ENCODE measurements at regions not wholly inside any gene's neighbourhood (a gene's known extent, or its start where the extent isn't known, plus 50 kb on each side); places are given as distances from the start of the nearest gene placed in this dataset.
"Not testable (repeated sequence)": the region's sequence is repeated elsewhere in the genome, so short reads cannot be mapped to it uniquely, and the experiment has no call there.

- no peak overlapping the region for H2AFZ ChIP-seq (ENCODE audit: low read length)
- no peaks in the 10 kb centered on the region for H3K9me3 ChIP-seq (ENCODE audit: low read length)
- H3K9me2 ChIP-seq (ENCODE audit: insufficient read depth, low read length), result no peaks in the 10 kb centered on the region
- H3K27ac ChIP-seq (ENCODE audit: low read depth, low read length, poor library complexity, severe bottlenecking), result no peak overlapping the region
- intact Hi-C loops (cut with micrococcal nuclease; ENCODE audit: unreplicated experiment), result no loop called here
- H3K4me1 ChIP-seq (ENCODE audit: insufficient read depth, low read length, poor library complexity, severe bottlenecking), result no peaks in the 10 kb centered on the region
- ChIA-PET CTCF (ENCODE audit: unreplicated experiment) (no interaction called here), POLR2A (interaction anchor here (1.0 kb wide), 1 partner anchor 42 kb away, joined by 3 read pairs; no protein-coding TSS in a partner anchor)
- H3K4me2 ChIP-seq (ENCODE audit: low read length), result no peak overlapping the region
- BruUV-seq (replicated peaks), result no TSS peak
- no peaks in the 10 kb centered on the region for H3K79me2 ChIP-seq (ENCODE audit: insufficient read depth, low read depth, low read length)
- DNase-seq (ENCODE audit: low spot score), result no peak
- no peaks in the 10 kb centered on the region for H4K20me1 ChIP-seq (ENCODE audit: insufficient read depth, low read length)
- no peak overlapping the region for H3K4me3 ChIP-seq (ENCODE audit: low read depth, low read length, poor library complexity, severe bottlenecking)
- TF ChIP-seq EZH2phosphoT487 (IDR thresholded peaks at IDR 0.05; ENCODE audit: borderline replicate concordance, low read depth, low read length) (no peak), CTCF (conservative IDR thresholded peaks at IDR 0.05; ENCODE audit: low read length) (no peak)
- no peaks in the 10 kb centered on the region for H3K36me3 ChIP-seq (ENCODE audit: insufficient read depth, low read length)
Measured at GRCh38 chr7:13109201-13109600, 421.8 kb downstream of the ARL4A start.

- no peaks in the 10 kb centered on the region for H4K20me1 ChIP-seq (ENCODE audit: insufficient read depth, low read length)
- H3K36me3 ChIP-seq (ENCODE audit: insufficient read depth, low read length), result no peaks in the 10 kb centered on the region
- intact Hi-C loops (cut with micrococcal nuclease; ENCODE audit: unreplicated experiment), result no loop called here
- no peak overlapping the region for H3K4me2 ChIP-seq (ENCODE audit: low read length)
- ChIA-PET POLR2A (interaction anchor here (1.0 kb wide), 1 partner anchor 43 kb away, joined by 3 read pairs; no protein-coding TSS in a partner anchor), CTCF (ENCODE audit: unreplicated experiment) (no interaction called here)
- H3K4me3 ChIP-seq (ENCODE audit: low read depth, low read length, poor library complexity, severe bottlenecking), result no peak overlapping the region
- BruUV-seq (replicated peaks), result no TSS peak
- H3K27ac ChIP-seq (ENCODE audit: low read depth, low read length, poor library complexity, severe bottlenecking), result no peak overlapping the region
- H3K9me2 ChIP-seq (ENCODE audit: insufficient read depth, low read length), result no peaks in the 10 kb centered on the region
- H2AFZ ChIP-seq (ENCODE audit: low read length), result no peak overlapping the region
- H3K9me3 ChIP-seq (ENCODE audit: low read length), result no peaks in the 10 kb centered on the region
- no peaks in the 10 kb centered on the region for H3K4me1 ChIP-seq (ENCODE audit: insufficient read depth, low read length, poor library complexity, severe bottlenecking)
- no peak for TF ChIP-seq EZH2phosphoT487 (IDR thresholded peaks at IDR 0.05; ENCODE audit: borderline replicate concordance, low read depth, low read length)
- no peak for TF ChIP-seq CTCF (conservative IDR thresholded peaks at IDR 0.05; ENCODE audit: low read length)
- H3K79me2 ChIP-seq (ENCODE audit: insufficient read depth, low read depth, low read length), result no peaks in the 10 kb centered on the region
- DNase-seq (ENCODE audit: low spot score), result no peak
Measured at GRCh38 chr7:13110107-13110506, 422.7 kb downstream of the ARL4A start.

DNA sequence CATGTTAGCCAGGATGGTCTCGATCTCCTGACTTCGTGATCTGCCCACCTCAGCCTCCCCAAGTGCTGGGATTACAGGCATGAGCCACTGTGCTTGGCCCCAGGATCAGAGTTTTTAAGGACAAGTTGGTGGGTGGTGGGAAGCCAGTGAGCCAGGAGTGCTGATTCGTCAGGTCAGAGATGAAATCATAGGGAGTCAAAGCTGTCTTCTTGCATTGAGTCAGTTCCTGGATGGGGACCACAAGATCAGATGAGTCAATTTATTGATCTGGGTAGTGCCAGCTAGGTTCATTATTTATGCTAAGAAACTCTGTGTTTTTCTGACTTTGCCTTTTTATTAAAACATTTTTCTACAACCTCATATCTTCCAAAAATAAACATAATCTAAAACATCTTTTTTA, 423.8 kb downstream of the ARL4A start:
- intact Hi-C loops (cut with micrococcal nuclease; ENCODE audit: unreplicated experiment), result no loop called here
- CTCF ChIA-PET (ENCODE audit: unreplicated experiment), result no interaction called here
- H3K9me2 ChIP-seq (ENCODE audit: insufficient read depth, low read length), result no peaks in the 10 kb centered on the region

DNA sequence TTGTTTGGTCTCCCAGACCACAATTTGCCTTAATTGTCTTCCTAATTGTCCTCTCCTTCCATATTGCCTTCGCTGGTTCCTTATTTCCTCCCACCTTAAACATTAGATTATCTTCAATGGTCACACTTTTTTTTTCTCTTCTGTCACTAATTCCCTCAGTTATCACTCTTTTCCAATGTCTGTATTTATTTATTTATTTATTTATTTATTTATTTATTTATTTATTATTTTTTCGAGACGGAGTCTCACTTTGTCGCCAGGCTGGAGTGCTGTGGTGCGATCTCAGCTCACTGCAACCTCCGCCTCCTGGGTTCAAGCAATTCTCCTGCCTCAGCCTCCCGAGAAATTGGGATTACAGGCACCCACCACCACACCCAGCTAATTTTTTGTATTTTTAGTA, 426.8 kb downstream of the ARL4A start:
- CTCF ChIA-PET (ENCODE audit: unreplicated experiment), result not testable (repeated sequence)

More for the DNA sequence above, 423.8 kb downstream of the ARL4A start:
- BruUV-seq (replicated peaks), result no TSS peak
- no peak for DNase-seq (ENCODE audit: low spot score)
- Histone ChIP-seq H3K4me3 (ENCODE audit: low read depth, low read length, poor library complexity, severe bottlenecking) (no peak overlapping the region), H3K4me1 (ENCODE audit: insufficient read depth, low read length, poor library complexity, severe bottlenecking) (no peaks in the 10 kb centered on the region), H4K20me1 (ENCODE audit: insufficient read depth, low read length) (no peaks in the 10 kb centered on the region), H3K27ac (ENCODE audit: low read depth, low read length, poor library complexity, severe bottlenecking) (no peak overlapping the region), H3K9me3 (ENCODE audit: low read length) (no peaks in the 10 kb centered on the region), H3K4me2 (ENCODE audit: low read length) (no peak overlapping the region), H3K36me3 (ENCODE audit: insufficient read depth, low read length) (no peaks in the 10 kb centered on the region), H3K79me2 (ENCODE audit: insufficient read depth, low read depth, low read length) (no peaks in the 10 kb centered on the region), H2AFZ (ENCODE audit: low read length) (no peak overlapping the region)
- TF ChIP-seq EZH2phosphoT487 (IDR thresholded peaks at IDR 0.05; ENCODE audit: borderline replicate concordance, low read depth, low read length) (no peak), CTCF (conservative IDR thresholded peaks at IDR 0.05; ENCODE audit: low read length) (no peak)
- POLR2A ChIA-PET, result interaction anchor here (0.7 kb wide), 1 partner anchor 693 kb away, joined by 3 read pairs; no protein-coding TSS in a partner anchor

More for the DNA sequence above, 426.8 kb downstream of the ARL4A start:
- H2AFZ ChIP-seq (ENCODE audit: low read length); H3K4me3 ChIP-seq (ENCODE audit: low read depth, low read length, poor library complexity, severe bottlenecking); H4K20me1 ChIP-seq (ENCODE audit: insufficient read depth, low read length); H3K4me2 ChIP-seq (ENCODE audit: low read length); BruUV-seq (replicated peaks); DNase-seq (ENCODE audit: low spot score); H3K36me3 ChIP-seq (ENCODE audit: insufficient read depth, low read length); intact Hi-C loops (cut with micrococcal nuclease; ENCODE audit: unreplicated experiment); H3K9me3 ChIP-seq (ENCODE audit: low read length); H3K27ac ChIP-seq (ENCODE audit: low read depth, low read length, poor library complexity, severe bottlenecking); H3K9me2 ChIP-seq (ENCODE audit: insufficient read depth, low read length); H3K79me2 ChIP-seq (ENCODE audit: insufficient read depth, low read depth, low read length); H3K4me1 ChIP-seq (ENCODE audit: insufficient read depth, low read length, poor library complexity, severe bottlenecking): not testable (repeated sequence)
- POLR2A ChIA-PET, result interaction anchor here (0.5 kb wide), 1 partner anchor 20 kb away, joined by 3 read pairs; no protein-coding TSS in a partner anchor

Data from OCI-LY7 (cell line).